Neuronal stem cell (in vitro differentiated cells): ENCODE measurements at regions not wholly inside any gene's neighbourhood (a gene's known extent, or its start where the extent isn't known, plus 50 kb on each side); places are given as distances from the start of the nearest gene placed in this dataset.

Experiments used
- DNase-seq: peaks from one replicate; pipeline ENCODE4 v3.0.0-alpha.2; 2013; ENCODE audit warnings: low spot score
- H2AFZ ChIP-seq: one replicate; pipeline ENCODE4 v1.6.1; 2013; ENCODE audit warnings: mild to moderate bottlenecking, low read length, inconsistent platforms
- H2AK5ac ChIP-seq: 2 replicates; pipeline ENCODE4 v1.6.1; 2013; ENCODE audit warnings: low read depth, mild to moderate bottlenecking, inconsistent platforms, low read length, moderate library complexity, mixed read lengths
- H2BK120ac ChIP-seq: 2 replicates; pipeline ENCODE4 v1.6.1; 2013; ENCODE audit warnings: low read depth, mild to moderate bottlenecking, inconsistent platforms, low read length, moderate library complexity, mixed read lengths
- H2BK12ac ChIP-seq: one replicate; pipeline ENCODE4 v1.6.1; 2013; ENCODE audit warnings: low read length, inconsistent platforms
- H2BK15ac ChIP-seq: 2 replicates; pipeline ENCODE4 v1.6.1; 2013; ENCODE audit warnings: mild to moderate bottlenecking, low read length, inconsistent platforms, mixed read lengths
- H2BK5ac ChIP-seq: one replicate; pipeline ENCODE4 v1.6.1; 2013; ENCODE audit warnings: inconsistent platforms, mild to moderate bottlenecking, low read length, moderate library complexity
- H3K14ac ChIP-seq: one replicate; pipeline ENCODE4 v1.6.1; 2013; ENCODE audit warnings: low read length, inconsistent platforms
- H3K18ac ChIP-seq: 2 replicates; pipeline ENCODE4 v1.6.1; 2013; ENCODE audit warnings: low read length, inconsistent platforms
- H3K23ac ChIP-seq: 2 replicates; pipeline ENCODE4 v1.6.1; 2013; ENCODE audit warnings: low read depth, mild to moderate bottlenecking, mixed read lengths, low read length, inconsistent platforms; ENCODE audit not compliant: poor library complexity
- H3K27ac ChIP-seq: replicated peaks from 3 replicates; pipeline ENCODE4 v1.5.1; 2013; ENCODE audit warnings: low read length, inconsistent platforms
- H3K27me3 ChIP-seq, 3 experiments: 2 replicates each; pipeline ENCODE4 v1.6.1; 2013; ENCODE audit warnings: low read length in 3 of 3, mild to moderate bottlenecking in 2 of 3, inconsistent platforms in 1 of 3, low read depth in 1 of 3, mixed read lengths in 1 of 3, moderate library complexity in 1 of 3; ENCODE audit not compliant: control insufficient read depth in 3 of 3, insufficient read depth in 3 of 3
- H3K36me3 ChIP-seq, 2 donors: replicated peaks in 1 of 2; 2 replicates each; pipeline ENCODE4 v1.6.1; 2013; ENCODE audit warnings: low read length in 2 of 2; ENCODE audit not compliant: control insufficient read depth in 2 of 2, insufficient read depth in 2 of 2
- H3K4ac ChIP-seq: 2 replicates; pipeline ENCODE4 v1.6.1; 2013; ENCODE audit warnings: inconsistent platforms, mild to moderate bottlenecking, low read length, moderate library complexity
- H3K4me1 ChIP-seq, 2 donors: 1 replicate in 1 of 2; 2 replicates in 1 of 2; pipeline ENCODE4 v1.6.1; 2013; ENCODE audit warnings: low read length in 2 of 2, low read depth in 1 of 2; ENCODE audit not compliant: control insufficient read depth in 2 of 2, insufficient read depth in 1 of 2
- H3K4me2 ChIP-seq: one replicate; pipeline ENCODE4 v1.6.1; 2013; ENCODE audit warnings: mild to moderate bottlenecking, low read length, inconsistent platforms; ENCODE audit not compliant: insufficient read depth, poor library complexity, severe bottlenecking
- H3K4me3 ChIP-seq, 2 donors: 2 replicates each; pipeline ENCODE4 v1.5.1; 2013; ENCODE audit warnings: low read length in 2 of 2, mild to moderate bottlenecking in 2 of 2, inconsistent platforms in 1 of 2, moderate library complexity in 1 of 2
- H3K79me1 ChIP-seq: one replicate; pipeline ENCODE4 v1.6.1; 2013; ENCODE audit warnings: low read depth, mild to moderate bottlenecking, inconsistent platforms, low read length, moderate library complexity
- H3K9ac ChIP-seq: one replicate; pipeline ENCODE4 v1.6.1; 2013; ENCODE audit warnings: mild to moderate bottlenecking, low read depth, low read length, inconsistent platforms; ENCODE audit not compliant: poor library complexity
- H3K9me3 ChIP-seq, 2 donors: replicated peaks in 1 of 2; 2 replicates each; pipeline versions ENCODE3 to v1.6.1; 2013; ENCODE audit warnings: low read length in 2 of 2, mild to moderate bottlenecking in 2 of 2, inconsistent platforms in 1 of 2, low read depth in 1 of 2, mixed read lengths in 1 of 2, moderate library complexity in 1 of 2; ENCODE audit not compliant: control insufficient read depth in 2 of 2, insufficient read depth in 1 of 2
- H4K8ac ChIP-seq: one replicate; pipeline ENCODE4 v1.6.1; 2013; ENCODE audit warnings: low read depth, mild to moderate bottlenecking, inconsistent platforms, low read length, moderate library complexity
- H4K91ac ChIP-seq: one replicate; pipeline ENCODE4 v1.6.1; 2013; ENCODE audit warnings: low read length, low read depth, mild to moderate bottlenecking, inconsistent platforms; ENCODE audit not compliant: poor library complexity
- WGBS, 2 donors: extraction: QIAGEN DNeasy Blood & Tissue Kit; methylation state at CpG; one replicate each; pipeline ENCODE4 v1.1.7; 2013; ENCODE audit warnings: missing lambda C conversion rate in 2 of 2, mixed read lengths in 1 of 2; ENCODE audit not compliant: insufficient read length in 2 of 2, insufficient replicate concordance in 1 of 2; ENCODE audit errors: extremely low coverage in 2 of 2; 5-methylcytosine and 5-hydroxymethylcytosine counted together

GRCh38 chr5:68843624-68844364 lies 250.0 kb upstream of the SLC30A5 start:
- Histone ChIP-seq H3K4ac (no peak overlapping the region), H2AK5ac (no peak overlapping the region), H3K79me1 (no peaks in the 10 kb centered on the region), H3K36me3 (no peaks in the 10 kb centered on the region), H2BK120ac (no peak overlapping the region), H3K4me3 (no peak overlapping the region), H3K27me3 (no peaks in the 10 kb centered on the region), H3K23ac (no peak overlapping the region), H3K4me2 (no peak overlapping the region), H3K4me1 (no peaks in the 10 kb centered on the region), H3K9me3 (no peaks in the 10 kb centered on the region), H2BK15ac (no peak overlapping the region), H4K91ac (no peak overlapping the region), H3K9ac (no peak overlapping the region), H4K8ac (no peak overlapping the region), H3K18ac (no peak overlapping the region), H3K14ac (no peak overlapping the region), H3K27ac (no peak overlapping the region), H2BK5ac (no peak overlapping the region), H2AFZ (no peak overlapping the region), H2BK12ac (no peak overlapping the region)
- no peak for DNase-seq
- WGBS, 2 donors, result no CpG with 5 or more reads among the region's 3 CpGs

- no peak overlapping the region for H3K4ac ChIP-seq
- H2BK15ac ChIP-seq, result no peak overlapping the region
- no peak overlapping the region for H2BK120ac ChIP-seq
- no peak overlapping the region for H3K4me3 ChIP-seq
- no peaks in the 10 kb centered on the region for H3K4me1 ChIP-seq
- no peak overlapping the region for H2BK12ac ChIP-seq
- H4K8ac ChIP-seq, result no peak overlapping the region
- no peak overlapping the region for H4K91ac ChIP-seq
- H2AFZ ChIP-seq, result no peak overlapping the region
- no peak for DNase-seq
- H3K27me3 ChIP-seq, result no peaks in the 10 kb centered on the region
- no peak overlapping the region for H3K4me2 ChIP-seq
- H3K23ac ChIP-seq, result no peak overlapping the region
- H3K18ac ChIP-seq, result no peak overlapping the region
- no peak overlapping the region for H3K27ac ChIP-seq
- H3K9me3 ChIP-seq, result no peaks in the 10 kb centered on the region
- H2BK5ac ChIP-seq, result no peak overlapping the region
- H2AK5ac ChIP-seq, result no peak overlapping the region
- no peak overlapping the region for H3K14ac ChIP-seq
- no peaks in the 10 kb centered on the region for H3K36me3 ChIP-seq
- no peaks in the 10 kb centered on the region for H3K79me1 ChIP-seq
- H3K9ac ChIP-seq, result no peak overlapping the region
Observed at GRCh38 chr5:68845131-68845530, 248.7 kb upstream of the SLC30A5 start.

DNA sequence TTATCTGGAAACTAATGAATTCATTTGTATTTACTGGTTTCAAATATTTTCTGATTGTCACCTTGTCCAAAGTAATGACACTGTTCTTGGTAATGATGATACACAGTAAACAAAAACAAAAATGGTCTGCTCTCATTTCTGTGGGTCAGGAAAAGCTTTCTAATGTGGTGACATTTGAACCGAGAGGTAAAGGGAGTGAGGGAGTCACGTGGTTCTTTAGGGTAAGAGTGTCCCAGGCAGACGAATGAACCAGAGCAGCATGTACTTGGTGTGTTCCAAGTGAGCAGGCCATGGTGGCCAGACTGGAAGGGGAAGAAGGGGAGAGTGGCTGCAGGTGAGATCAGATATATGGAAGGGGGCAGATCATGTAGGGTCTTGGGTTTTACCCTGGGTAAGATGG lies 247.0 kb upstream of the SLC30A5 start:
- Histone ChIP-seq H3K27ac (no peak overlapping the region), H3K79me1 (no peaks in the 10 kb centered on the region), H3K23ac (no peak overlapping the region), H3K4ac (no peak overlapping the region), H3K4me3 (no peak overlapping the region), H2AK5ac (no peak overlapping the region), H2BK15ac (no peak overlapping the region), H3K18ac (no peak overlapping the region), H3K9me3 (no peaks in the 10 kb centered on the region), H3K4me1 (no peaks in the 10 kb centered on the region), H3K9ac (no peak overlapping the region), H4K91ac (no peak overlapping the region), H2AFZ (no peak overlapping the region), H2BK12ac (no peak overlapping the region), H3K36me3 (no peaks in the 10 kb centered on the region), H2BK5ac (no peak overlapping the region), H3K4me2 (no peak overlapping the region), H3K27me3 (no peaks in the 10 kb centered on the region), H3K14ac (no peak overlapping the region), H2BK120ac (no peak overlapping the region), H4K8ac (no peak overlapping the region)
- DNase-seq, result no peak
- no CpG with 5 or more reads among the region's 3 CpGs for WGBS, 2 donors

DNA sequence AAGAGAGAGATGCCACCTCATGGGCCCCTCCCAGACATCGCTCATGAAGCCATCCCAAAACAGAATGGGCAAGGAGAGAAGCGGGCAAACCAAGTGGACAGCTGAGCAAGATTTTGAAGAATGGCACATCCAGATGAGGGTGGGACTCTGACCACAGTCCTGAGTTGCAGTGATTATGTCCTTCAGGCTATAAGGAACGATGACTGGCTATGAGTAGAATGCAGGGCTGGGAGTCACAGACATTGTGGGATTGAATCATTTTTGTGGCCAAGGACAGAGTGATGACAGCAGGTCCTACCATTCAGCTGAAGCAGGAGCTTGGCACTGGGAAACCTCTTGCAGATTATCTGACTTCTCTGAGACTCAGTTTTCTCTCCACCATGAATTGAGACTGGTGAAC lies 245.7 kb upstream of the SLC30A5 start:
- Histone ChIP-seq H4K8ac (no peak overlapping the region), H2BK15ac (no peak overlapping the region), H4K91ac (no peak overlapping the region), H3K4me2 (no peak overlapping the region), H3K9ac (no peak overlapping the region), H3K4me3 (no peak overlapping the region), H3K18ac (no peak overlapping the region), H2BK12ac (no peak overlapping the region), H3K79me1 (no peaks in the 10 kb centered on the region), H2BK5ac (no peak overlapping the region), H2AFZ (no peak overlapping the region), H3K4ac (no peak overlapping the region), H3K9me3 (no peaks in the 10 kb centered on the region), H3K27ac (no peak overlapping the region), H3K23ac (no peak overlapping the region), H3K14ac (no peak overlapping the region), H3K4me1 (no peaks in the 10 kb centered on the region), H2BK120ac (no peak overlapping the region), H2AK5ac (no peak overlapping the region), H3K36me3 (no peaks in the 10 kb centered on the region), H3K27me3 (no peaks in the 10 kb centered on the region)
- WGBS, 2 donors, result no CpG with 5 or more reads among the region's 3 CpGs
- DNase-seq, result no peak
